C4-2B (cell line): ENCODE measurements at regions not wholly inside any gene's neighbourhood (a gene's known extent, or its start where the extent isn't known, plus 50 kb on each side); places are given as distances from the start of the nearest gene placed in this dataset.

Experiments
- H3K27ac ChIP-seq: fragments of 450-650 bp; 2 replicates; pipeline ENCODE4 v1.5.1; 2017
- CTCF ChIP-seq: fragments of 450-650 bp; conservative IDR thresholded peaks from 2 replicates; pipeline ENCODE4 v1.5.1; 2017; ENCODE audit warnings: mild to moderate bottlenecking
- ZFX ChIP-seq: fragments of 450-650 bp; IDR thresholded peaks from 2 replicates; pipeline ENCODE4 v1.6.1; 2017

GRCh38 chr9:88805217-88805943 lies 185.9 kb upstream of the S1PR3 start:
- TF ChIP-seq CTCF (no peak), ZFX (no peak)
- no peak overlapping the region for H3K27ac ChIP-seq

GRCh38 chr9:88807426-88807825 lies 183.8 kb upstream of the S1PR3 start:
- TF ChIP-seq ZFX (no peak), CTCF (no peak)

GRCh38 chr9:88808019-88808656 lies 183.1 kb upstream of the S1PR3 start:
- TF ChIP-seq CTCF (no peak), ZFX (no peak)
- no peak overlapping the region for H3K27ac ChIP-seq

More at GRCh38 chr9:88807426-88807825, 183.8 kb upstream of the S1PR3 start:
- no peak overlapping the region for H3K27ac ChIP-seq

- no peak for TF ChIP-seq ZFX
- no peak for TF ChIP-seq CTCF
- peak overlapping the region; percentile 25; the same call in 1 of the 2 replicates for H3K27ac ChIP-seq
Measured at GRCh38 chr9:88808761-88809354, 182.4 kb upstream of the S1PR3 start.

GRCh38 chr9:88809355-88810161 lies 181.7 kb upstream of the S1PR3 start:
- no peak for TF ChIP-seq ZFX
- TF ChIP-seq CTCF = no peak
- H3K27ac ChIP-seq = peak overlapping the region; percentile 25

GRCh38 chr9:88810826-88811225 lies 180.4 kb upstream of the S1PR3 start:
- H3K27ac ChIP-seq = no peak overlapping the region; the same call in 1 of the 2 replicates
- no peak for TF ChIP-seq ZFX
- TF ChIP-seq CTCF = no peak
